DOHH2 (cell line): ENCODE measurements at regions not wholly inside any gene's neighbourhood (a gene's known extent, or its start where the extent isn't known, plus 50 kb on each side); places are given as distances from the start of the nearest gene placed in this dataset.

Experiments
- H3F3A ChIP-seq: fragments of 200-600 bp; sonication (generic), shearing (Covaris generic); 2 replicates; pipeline ENCODE4 v1.6.0; 2016; ENCODE audit warnings: antibody characterized with exemption, mild to moderate bottlenecking; ENCODE audit not compliant: control insufficient read depth, insufficient read depth
- H3K27ac ChIP-seq: fragments of 200-600 bp; sonication (generic); 2 replicates; pipeline ENCODE4 v1.5.1; 2014; ENCODE audit warnings: low read depth, mild to moderate bottlenecking, low read length, moderate library complexity
- H3K27me3 ChIP-seq: fragments of 200-600 bp; sonication (generic); 2 replicates; pipeline ENCODE4 v1.6.1; 2014; ENCODE audit warnings: mild to moderate bottlenecking, low read length, mixed read lengths; ENCODE audit not compliant: control insufficient read depth
- H3K36me3 ChIP-seq: fragments of 200-600 bp; sonication (generic); 2 replicates; pipeline ENCODE4 v1.6.1; 2014; ENCODE audit warnings: mild to moderate bottlenecking, low read length, moderate library complexity, mixed read lengths; ENCODE audit not compliant: control insufficient read depth
- H3K4me1 ChIP-seq: fragments of 200-600 bp; sonication (generic); 2 replicates; pipeline ENCODE4 v1.6.1; 2014; ENCODE audit warnings: mild to moderate bottlenecking, low read length, mixed read lengths; ENCODE audit not compliant: control insufficient read depth
- H3K4me2 ChIP-seq: fragments of 200-600 bp; sonication (generic); 2 replicates; pipeline ENCODE4 v1.6.0; 2014; ENCODE audit warnings: mild to moderate bottlenecking, low read length, moderate library complexity
- H3K4me3 ChIP-seq: fragments of 200-600 bp; sonication (generic); 2 replicates; pipeline ENCODE4 v1.5.1; 2014; ENCODE audit warnings: mild to moderate bottlenecking, low read length, mixed read lengths
- H3K79me2 ChIP-seq: fragments of 200-600 bp; sonication (generic); 2 replicates; pipeline ENCODE4 v1.6.1; 2014; ENCODE audit warnings: mild to moderate bottlenecking, low read length, mixed read lengths; ENCODE audit not compliant: control insufficient read depth
- H3K9me2 ChIP-seq: fragments of 200-600 bp; sonication (generic); replicated peaks from 2 replicates; pipeline ENCODE4 v1.6.1; 2014; ENCODE audit warnings: mild to moderate bottlenecking, low read length, mixed read lengths; ENCODE audit not compliant: control insufficient read depth
- H3K9me3 ChIP-seq: fragments of 200-600 bp; sonication (generic); 2 replicates; pipeline ENCODE4 v1.6.1; 2014; ENCODE audit warnings: antibody characterized with exemption, low read length, mixed read lengths; ENCODE audit not compliant: control insufficient read depth, insufficient read depth
- H4K20me1 ChIP-seq: fragments of 200-600 bp; sonication (generic); 2 replicates; pipeline ENCODE4 v1.6.0; 2014; ENCODE audit warnings: low read depth, mild to moderate bottlenecking, antibody characterized with exemption, low read length, moderate library complexity; ENCODE audit not compliant: control insufficient read depth, insufficient read depth
- EZH2phosphoT487 ChIP-seq: fragments of 200-600 bp; sonication (generic); IDR thresholded peaks from 2 replicates; pipeline ENCODE4 v1.6.1; 2017; ENCODE audit warnings: borderline replicate concordance, mild to moderate bottlenecking, antibody characterized with exemption, low read length, moderate library complexity, mixed read lengths
- TF ChIP-seq, protein P1 (sequence below): fragments of 200-600 bp; sonication (generic); IDR thresholded peaks from one replicate; pipeline ENCODE4 v1.5.1; 2014; ENCODE audit warnings: antibody characterized with exemption, mild to moderate bottlenecking, low read depth, low read length; ENCODE audit not compliant: poor library complexity, severe bottlenecking

DNA sequence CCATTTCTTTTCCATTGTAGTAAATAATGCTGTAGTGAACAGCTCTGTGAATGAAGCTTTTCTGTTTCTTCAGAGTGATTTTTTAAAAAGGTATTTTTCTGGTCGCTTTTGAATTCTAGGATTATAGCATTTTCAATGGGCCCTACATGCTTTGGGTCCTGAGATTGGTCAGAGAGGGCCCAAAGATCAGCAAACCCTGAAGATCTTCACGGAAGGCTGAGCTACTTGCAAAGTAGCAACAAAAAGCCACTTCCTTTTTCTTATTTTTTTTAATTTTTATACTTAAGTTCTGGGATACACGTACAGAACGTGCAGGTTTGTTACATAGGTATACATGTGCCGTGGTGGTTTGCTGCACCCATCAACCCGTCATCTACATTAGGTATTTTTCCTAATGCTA lies 200.5 kb downstream of the FAT3 start:
- H3K9me3 ChIP-seq, result no peaks in the 10 kb centered on the region
- no peaks in the 10 kb centered on the region for H3K36me3 ChIP-seq
- no peaks in the 10 kb centered on the region for H3K27me3 ChIP-seq
- H3K27ac ChIP-seq, result no peak overlapping the region
- H3F3A ChIP-seq, result no peaks in the 10 kb centered on the region
- no peaks in the 10 kb centered on the region for H3K79me2 ChIP-seq
- H4K20me1 ChIP-seq, result no peaks in the 10 kb centered on the region
- no peaks in the 10 kb centered on the region for H3K4me1 ChIP-seq
- no peak overlapping the region for H3K4me3 ChIP-seq
- TF ChIP-seq EZH2phosphoT487, result no peak
- TF ChIP-seq, protein P1, sequence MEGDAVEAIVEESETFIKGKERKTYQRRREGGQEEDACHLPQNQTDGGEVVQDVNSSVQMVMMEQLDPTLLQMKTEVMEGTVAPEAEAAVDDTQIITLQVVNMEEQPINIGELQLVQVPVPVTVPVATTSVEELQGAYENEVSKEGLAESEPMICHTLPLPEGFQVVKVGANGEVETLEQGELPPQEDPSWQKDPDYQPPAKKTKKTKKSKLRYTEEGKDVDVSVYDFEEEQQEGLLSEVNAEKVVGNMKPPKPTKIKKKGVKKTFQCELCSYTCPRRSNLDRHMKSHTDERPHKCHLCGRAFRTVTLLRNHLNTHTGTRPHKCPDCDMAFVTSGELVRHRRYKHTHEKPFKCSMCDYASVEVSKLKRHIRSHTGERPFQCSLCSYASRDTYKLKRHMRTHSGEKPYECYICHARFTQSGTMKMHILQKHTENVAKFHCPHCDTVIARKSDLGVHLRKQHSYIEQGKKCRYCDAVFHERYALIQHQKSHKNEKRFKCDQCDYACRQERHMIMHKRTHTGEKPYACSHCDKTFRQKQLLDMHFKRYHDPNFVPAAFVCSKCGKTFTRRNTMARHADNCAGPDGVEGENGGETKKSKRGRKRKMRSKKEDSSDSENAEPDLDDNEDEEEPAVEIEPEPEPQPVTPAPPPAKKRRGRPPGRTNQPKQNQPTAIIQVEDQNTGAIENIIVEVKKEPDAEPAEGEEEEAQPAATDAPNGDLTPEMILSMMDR, result no peak
- H3K4me2 ChIP-seq, result no peak overlapping the region
- H3K9me2 ChIP-seq, result no peaks in the 10 kb centered on the region

- H3K27me3 ChIP-seq, result no peaks in the 10 kb centered on the region
- no peak overlapping the region for H3K27ac ChIP-seq
- TF ChIP-seq, protein P1, result no peak
- H4K20me1 ChIP-seq, result no peaks in the 10 kb centered on the region
- no peak overlapping the region for H3K4me3 ChIP-seq
- no peaks in the 10 kb centered on the region for H3K9me2 ChIP-seq
- H3K79me2 ChIP-seq, result no peaks in the 10 kb centered on the region
- no peaks in the 10 kb centered on the region for H3F3A ChIP-seq
- no peaks in the 10 kb centered on the region for H3K4me1 ChIP-seq
- H3K36me3 ChIP-seq, result no peaks in the 10 kb centered on the region
- no peak overlapping the region for H3K4me2 ChIP-seq
- H3K9me3 ChIP-seq, result no peaks in the 10 kb centered on the region
Observed at GRCh38 chr11:92432515-92432914, 207.9 kb downstream of the FAT3 start.

- no peaks in the 10 kb centered on the region for H3K79me2 ChIP-seq
Observed at GRCh38 chr11:92436034-92436920, 211.7 kb downstream of the FAT3 start.

More at GRCh38 chr11:92436034-92436920, 211.7 kb downstream of the FAT3 start:
- no peaks in the 10 kb centered on the region for H3K27me3 ChIP-seq
- no peaks in the 10 kb centered on the region for H3F3A ChIP-seq
- H3K27ac ChIP-seq, result no peak overlapping the region
- no peaks in the 10 kb centered on the region for H3K9me3 ChIP-seq
- no peak overlapping the region for H3K4me2 ChIP-seq
- no peaks in the 10 kb centered on the region for H3K4me1 ChIP-seq
- TF ChIP-seq, protein P1, result no peak
- no peak for TF ChIP-seq EZH2phosphoT487
- H3K9me2 ChIP-seq, result no peaks in the 10 kb centered on the region
- H4K20me1 ChIP-seq, result no peaks in the 10 kb centered on the region
- no peaks in the 10 kb centered on the region for H3K36me3 ChIP-seq
- H3K4me3 ChIP-seq, result no peak overlapping the region
